Large intestine (tissue), 3 donors: ENCODE measurements at regions not wholly inside any gene's neighbourhood (a gene's known extent, or its start where the extent isn't known, plus 50 kb on each side); places are given as distances from the start of the nearest gene placed in this dataset.

Source experiments
- DNase-seq, 2 donors: peaks; one replicate each; pipeline versions ENCODE4 v3.0.0 to v3.0.0-alpha.2; 2013
- H3K27ac ChIP-seq: one replicate; pipeline ENCODE4 v1.5.1; 2013; ENCODE audit warnings: low read length
- H3K27me3 ChIP-seq: 2 replicates; pipeline ENCODE4 v1.6.1; 2013; ENCODE audit warnings: low read length; ENCODE audit not compliant: control insufficient read depth, insufficient read depth
- H3K36me3 ChIP-seq: 2 replicates; pipeline ENCODE4 v1.6.1; 2013; ENCODE audit warnings: low read length; ENCODE audit not compliant: control insufficient read depth, insufficient read depth
- H3K4me1 ChIP-seq: one replicate; pipeline ENCODE4 v1.6.1; 2013; ENCODE audit warnings: low read length; ENCODE audit not compliant: control insufficient read depth, insufficient read depth
- H3K4me3 ChIP-seq: one replicate; pipeline ENCODE4 v1.5.1; 2013; ENCODE audit warnings: low read length
- H3K9me3 ChIP-seq: one replicate; pipeline ENCODE4 v1.6.1; 2013; ENCODE audit warnings: mild to moderate bottlenecking, low read depth, low read length, moderate library complexity; ENCODE audit not compliant: control insufficient read depth
- WGBS: methylation state at CpG from one replicate; pipeline ENCODE4 v1.1.5; 2013; ENCODE audit warnings: low lambda C conversion rate; ENCODE audit not compliant: insufficient coverage; 5-methylcytosine and 5-hydroxymethylcytosine counted together

DNA sequence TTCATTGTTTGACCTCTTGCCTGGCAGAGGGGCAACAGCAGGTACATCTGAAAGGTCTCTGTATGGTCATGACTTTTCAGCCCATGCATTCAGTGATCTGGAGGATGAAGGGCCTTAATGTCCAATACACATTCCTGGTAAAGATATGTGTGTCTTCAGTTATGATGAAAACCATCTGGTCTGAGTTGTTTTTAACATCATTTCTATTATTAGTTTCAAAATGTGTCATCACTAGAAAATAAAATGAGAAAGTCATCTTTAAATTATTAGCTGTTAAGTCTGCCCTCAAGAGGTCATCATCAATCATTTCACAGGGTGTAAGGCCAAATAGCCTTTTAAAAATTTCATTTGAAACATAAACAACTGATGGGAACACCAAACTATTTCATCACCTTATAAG, 92.1 kb upstream of the PLSCR4 start:
- DNase-seq, result no peak
- H3K36me3 ChIP-seq, result no peaks in the 10 kb centered on the region
- no peak overlapping the region for H3K27ac ChIP-seq
- no peaks in the 10 kb centered on the region for H3K9me3 ChIP-seq
- no peak overlapping the region for H3K4me3 ChIP-seq
- H3K27me3 ChIP-seq, result no peaks in the 10 kb centered on the region
- no peaks in the 10 kb centered on the region for H3K4me1 ChIP-seq

DNA sequence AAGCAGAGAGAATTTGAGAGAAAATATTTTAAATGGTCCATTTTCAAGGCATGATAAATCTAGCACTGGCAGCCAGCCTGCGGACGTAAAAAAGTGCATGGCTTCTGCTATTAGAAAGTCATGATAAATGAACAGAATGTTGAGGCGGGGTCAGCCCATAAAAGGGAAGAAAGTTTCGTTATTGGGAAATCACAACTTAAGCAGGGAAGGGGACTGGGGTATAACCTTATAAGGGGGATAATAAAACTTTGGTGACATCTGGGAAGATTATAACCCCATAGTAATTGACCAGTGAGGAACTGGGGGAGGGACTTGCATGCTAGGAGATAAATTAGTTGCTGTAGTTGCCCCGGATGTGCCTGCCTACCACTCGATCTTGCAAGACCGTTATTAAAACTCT, 88.4 kb upstream of the PLSCR4 start:
- no peaks in the 10 kb centered on the region for H3K4me1 ChIP-seq
- no peak for DNase-seq
- H3K36me3 ChIP-seq, result no peaks in the 10 kb centered on the region
- no peaks in the 10 kb centered on the region for H3K9me3 ChIP-seq
- H3K27ac ChIP-seq, result no peak overlapping the region
- H3K4me3 ChIP-seq, result no peak overlapping the region
- 94% methylated on average over 2 of the region's 7 CpGs for whole genome bisulfite sequencing
- H3K27me3 ChIP-seq, result no peaks in the 10 kb centered on the region

DNA sequence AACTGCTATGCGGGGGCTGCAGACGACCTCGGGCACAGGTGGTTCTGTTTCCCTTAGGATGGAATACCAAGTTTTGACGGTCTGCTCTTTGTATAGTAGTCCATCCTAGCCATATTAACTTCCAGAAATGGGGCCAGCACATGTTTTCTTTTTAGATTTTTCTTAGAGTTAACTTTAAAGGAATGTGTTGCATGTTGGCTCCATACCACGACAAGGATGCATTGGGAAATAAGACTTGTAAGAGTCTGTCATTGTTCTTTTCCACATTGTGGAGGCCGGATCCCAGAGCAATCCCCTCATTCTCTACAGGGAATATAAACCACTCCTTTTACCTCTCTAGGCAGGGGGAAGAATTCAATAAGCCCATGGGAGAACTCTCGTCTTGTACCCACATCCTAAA, 87.1 kb upstream of the PLSCR4 start:
- Histone ChIP-seq H3K27ac (no peak overlapping the region), H3K4me1 (no peaks in the 10 kb centered on the region), H3K36me3 (no peaks in the 10 kb centered on the region), H3K9me3 (no peaks in the 10 kb centered on the region), H3K27me3 (no peaks in the 10 kb centered on the region), H3K4me3 (no peak overlapping the region)
- no peak for DNase-seq
- WGBS, result 100% methylated on average over 1 of the region's 7 CpGs

DNA sequence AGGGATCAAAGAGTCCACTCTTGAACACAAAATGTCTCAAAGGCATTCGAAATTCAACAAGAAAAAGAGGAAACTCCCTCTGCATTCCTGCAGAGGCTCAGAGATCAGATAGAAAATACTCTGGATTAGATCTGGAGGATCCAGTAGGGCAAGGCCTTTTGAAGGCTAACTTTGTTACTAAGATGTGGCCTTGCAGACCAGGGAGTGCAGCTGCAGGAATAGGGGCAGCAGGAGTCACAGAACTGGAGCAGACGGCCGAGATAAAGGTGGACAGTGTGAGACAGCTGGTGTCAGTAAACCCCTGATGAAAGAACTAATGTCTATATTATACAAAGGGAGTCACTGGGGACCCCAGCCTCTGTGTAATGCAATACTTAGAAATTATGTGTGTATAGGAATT, 84.5 kb upstream of the PLSCR4 start:
- no peak for DNase-seq
- Histone ChIP-seq H3K9me3 (no peaks in the 10 kb centered on the region), H3K27me3 (no peaks in the 10 kb centered on the region), H3K36me3 (no peaks in the 10 kb centered on the region), H3K27ac (no peak overlapping the region), H3K4me3 (no peak overlapping the region), H3K4me1 (no peaks in the 10 kb centered on the region)
- 100% methylated on average over 1 of the region's 3 CpGs for WGBS

DNA sequence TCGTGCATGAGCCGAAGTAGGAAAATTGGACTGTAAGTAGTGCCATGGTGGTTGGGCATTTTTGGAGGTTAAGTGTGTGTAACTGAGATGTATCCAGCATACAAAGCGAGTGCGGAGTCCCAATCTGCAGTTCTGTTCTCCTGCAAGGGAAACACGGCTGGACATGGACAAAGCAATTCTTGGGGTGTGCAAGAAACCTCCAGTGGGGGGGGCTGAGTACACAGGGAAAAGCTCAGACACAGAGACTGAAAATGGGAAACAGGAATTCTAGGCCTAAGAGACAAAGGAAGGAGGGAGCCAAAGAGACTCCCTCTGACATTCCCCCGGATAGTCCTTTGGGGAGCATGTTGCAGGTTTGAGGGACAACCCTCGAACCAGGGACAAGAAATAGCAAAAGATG, 83.2 kb upstream of the PLSCR4 start:
- no peak for DNase-seq
- Histone ChIP-seq H3K9me3 (no peaks in the 10 kb centered on the region), H3K4me1 (no peaks in the 10 kb centered on the region), H3K36me3 (no peaks in the 10 kb centered on the region), H3K27ac (no peak overlapping the region), H3K27me3 (no peaks in the 10 kb centered on the region), H3K4me3 (no peak overlapping the region)
- no CpG with 5 or more reads among the region's 7 CpGs for WGBS

DNA sequence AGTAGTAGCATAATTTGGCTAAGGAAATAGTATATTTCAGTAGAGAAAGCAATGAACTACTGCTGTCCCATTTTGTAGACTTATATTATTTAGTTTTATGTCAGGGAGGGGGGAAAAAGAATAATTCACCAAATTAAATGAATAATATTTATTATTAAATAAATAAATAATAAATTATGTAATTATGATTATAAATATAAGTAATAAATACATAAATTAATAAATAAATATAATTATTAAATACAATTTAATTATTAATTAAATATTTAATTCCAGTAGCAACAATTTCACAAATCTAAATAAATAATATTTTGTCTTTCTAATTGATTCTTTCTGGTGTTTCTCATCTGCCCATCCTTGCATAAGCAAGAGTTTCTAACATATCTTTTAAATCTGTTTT, 81.1 kb upstream of the PLSCR4 start:
- no peak for DNase-seq

DNA sequence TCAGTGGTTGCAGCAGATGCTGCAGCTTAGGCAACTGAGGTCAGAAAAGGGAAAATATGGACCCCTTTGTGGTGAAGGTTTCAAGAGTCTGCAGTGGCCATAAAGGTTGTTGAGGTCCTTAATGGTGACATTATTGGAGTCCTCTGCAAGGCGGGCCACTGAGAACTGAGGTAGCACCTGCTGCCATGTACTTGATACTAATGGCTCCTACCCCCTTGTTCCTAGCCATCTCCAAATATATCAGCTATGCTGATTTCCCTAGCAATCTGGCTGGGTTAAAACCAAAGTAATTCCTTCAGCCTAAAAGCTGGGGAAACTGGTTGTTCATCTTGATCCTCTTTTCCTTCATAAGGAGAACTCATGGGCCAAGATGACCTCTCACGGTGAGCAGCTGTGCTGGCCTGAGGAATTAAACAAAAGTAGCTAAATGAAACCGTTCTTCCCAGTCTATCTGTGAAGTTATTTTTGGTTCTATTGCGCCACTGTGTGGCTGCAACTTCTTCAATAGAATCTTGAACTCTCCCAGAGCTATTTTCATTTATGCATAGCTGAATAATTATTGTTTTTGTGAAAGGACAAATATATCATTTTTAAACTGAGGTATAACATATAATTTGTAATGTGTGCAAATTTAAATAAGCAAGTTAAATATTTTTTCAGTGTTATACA, 76.1 kb upstream of the PLSCR4 start:
- peak in 1 of 2 donors; percentile 31 for DNase-seq
- no peaks in the 10 kb centered on the region for H3K27me3 ChIP-seq
- no peaks in the 10 kb centered on the region for H3K36me3 ChIP-seq
- H3K27ac ChIP-seq, result no peak overlapping the region
- WGBS, result no CpG with 5 or more reads among the region's 4 CpGs
- no peak overlapping the region for H3K4me3 ChIP-seq
- no peaks in the 10 kb centered on the region for H3K9me3 ChIP-seq
- no peaks in the 10 kb centered on the region for H3K4me1 ChIP-seq

More for the DNA sequence above, 81.1 kb upstream of the PLSCR4 start:
- Histone ChIP-seq H3K4me3 (no peak overlapping the region), H3K27me3 (no peaks in the 10 kb centered on the region), H3K27ac (no peak overlapping the region), H3K36me3 (no peaks in the 10 kb centered on the region), H3K4me1 (no peaks in the 10 kb centered on the region), H3K9me3 (no peaks in the 10 kb centered on the region)

DNA sequence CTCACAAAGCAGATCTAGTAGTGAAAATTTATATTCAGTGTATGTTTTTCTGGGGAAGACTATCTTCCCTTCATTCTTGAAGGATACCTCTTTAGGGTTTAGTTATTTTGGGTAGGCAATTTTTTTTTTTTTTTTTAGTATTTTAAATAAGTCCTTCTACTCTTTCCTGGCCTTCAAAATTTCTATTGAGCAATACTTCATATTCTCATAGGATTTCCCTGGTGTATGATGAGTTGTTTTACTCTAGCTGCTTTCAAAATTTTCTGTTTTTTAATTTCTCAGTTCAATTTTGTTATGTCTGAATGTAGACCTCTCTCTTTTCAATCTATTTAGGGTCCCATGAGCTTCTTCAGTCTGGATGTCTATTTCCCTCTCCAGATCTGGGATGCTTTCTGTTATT, 74.3 kb upstream of the PLSCR4 start:
- Histone ChIP-seq H3K9me3 (no peaks in the 10 kb centered on the region), H3K4me3 (no peak overlapping the region), H3K4me1 (no peaks in the 10 kb centered on the region), H3K36me3 (no peaks in the 10 kb centered on the region), H3K27ac (no peak overlapping the region), H3K27me3 (no peaks in the 10 kb centered on the region)
- DNase-seq, result no peak

DNA sequence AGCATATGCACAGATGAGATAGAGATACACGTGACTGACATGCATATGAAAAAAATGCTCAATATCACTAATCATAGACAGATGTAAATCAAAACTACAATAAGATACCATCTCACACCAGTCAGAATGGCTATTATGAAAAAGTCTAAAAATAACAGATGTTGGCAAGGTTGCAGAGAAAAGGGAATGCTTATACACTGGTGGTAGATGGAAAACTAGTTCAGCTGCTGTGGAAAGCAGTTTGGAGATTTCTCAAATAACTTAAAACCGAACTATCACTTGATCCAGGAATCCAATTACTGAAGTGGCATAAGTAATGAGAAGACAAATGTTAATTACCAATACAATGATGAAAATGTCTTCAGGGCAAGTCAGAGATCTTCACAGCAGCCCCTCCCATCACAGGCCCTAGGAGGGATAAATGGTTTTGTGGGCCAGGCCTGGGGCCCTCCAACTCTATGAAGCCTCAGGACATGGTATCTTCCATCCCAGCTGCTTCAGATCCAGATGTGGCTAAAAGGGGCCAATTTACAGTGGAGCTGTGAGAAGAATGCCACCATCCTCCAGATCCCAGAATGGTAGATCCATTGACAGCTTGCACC, 71.4 kb upstream of the PLSCR4 start:
- H3K4me3 ChIP-seq, result no peak overlapping the region
- DNase-seq, result no peak
- no peaks in the 10 kb centered on the region for H3K27me3 ChIP-seq
- no peaks in the 10 kb centered on the region for H3K36me3 ChIP-seq
- no peak overlapping the region for H3K27ac ChIP-seq
- no peaks in the 10 kb centered on the region for H3K4me1 ChIP-seq
- 100% methylated on average over 2 of the region's 2 CpGs for WGBS
- H3K9me3 ChIP-seq, result no peaks in the 10 kb centered on the region

DNA sequence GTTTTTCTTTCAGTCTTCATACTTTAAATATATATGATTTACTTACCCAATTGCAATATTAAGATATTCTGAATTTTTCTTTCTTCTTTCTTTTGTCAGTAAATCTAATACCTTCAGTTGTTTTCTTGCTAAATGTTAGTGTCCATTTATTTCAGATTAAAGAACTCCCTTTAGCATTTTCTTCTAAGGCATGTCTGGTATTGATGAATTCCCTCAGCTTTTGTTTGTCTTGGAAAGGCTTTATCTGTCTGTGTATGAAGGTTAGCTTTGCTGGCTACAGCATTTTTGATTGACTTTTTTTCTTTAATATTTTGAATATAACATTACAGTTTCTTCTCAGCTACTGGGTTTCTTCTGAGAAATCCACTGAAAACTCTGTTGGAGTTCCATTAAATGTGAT, 64.0 kb upstream of the PLSCR4 start:
- Histone ChIP-seq H3K27ac (no peak overlapping the region), H3K4me1 (no peaks in the 10 kb centered on the region), H3K9me3 (no peaks in the 10 kb centered on the region), H3K4me3 (no peak overlapping the region), H3K27me3 (no peaks in the 10 kb centered on the region), H3K36me3 (no peaks in the 10 kb centered on the region)
- no peak for DNase-seq

DNA sequence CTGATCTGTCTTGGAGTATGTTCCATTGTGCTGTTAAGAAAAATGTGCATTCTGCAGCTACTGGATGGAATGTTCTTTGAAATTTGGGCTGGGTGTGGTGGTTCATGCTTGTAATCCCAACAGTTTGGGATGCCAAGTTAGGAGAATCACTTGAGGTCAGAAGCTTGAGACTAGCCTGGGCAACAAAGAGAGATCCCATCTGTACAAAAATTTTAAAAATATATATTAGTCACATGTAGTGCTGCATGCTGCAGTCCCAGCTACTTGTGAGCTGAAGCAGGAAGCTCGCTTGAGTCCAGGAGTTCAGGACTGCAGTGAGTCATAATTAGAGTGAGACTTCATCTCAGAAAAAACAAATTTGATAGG, 62.8 kb upstream of the PLSCR4 start:
- H3K27ac ChIP-seq, result no peak overlapping the region
- WGBS, result no CpG with 5 or more reads among the region's 1 CpG
- H3K36me3 ChIP-seq, result no peaks in the 10 kb centered on the region
- DNase-seq, result peak in 1 of 2 donors; percentile 31
- H3K9me3 ChIP-seq, result no peaks in the 10 kb centered on the region
- H3K4me1 ChIP-seq, result peaks cover 1% of the 10 kb centered on the region
- H3K27me3 ChIP-seq, result no peaks in the 10 kb centered on the region
- H3K4me3 ChIP-seq, result no peak overlapping the region
